ENCODE measurements at regions not wholly inside any gene's neighbourhood (a gene's known extent, or its start where the extent isn't known, plus 50 kb on each side); places are given as distances from the start of the nearest gene placed in this dataset.

DNA sequence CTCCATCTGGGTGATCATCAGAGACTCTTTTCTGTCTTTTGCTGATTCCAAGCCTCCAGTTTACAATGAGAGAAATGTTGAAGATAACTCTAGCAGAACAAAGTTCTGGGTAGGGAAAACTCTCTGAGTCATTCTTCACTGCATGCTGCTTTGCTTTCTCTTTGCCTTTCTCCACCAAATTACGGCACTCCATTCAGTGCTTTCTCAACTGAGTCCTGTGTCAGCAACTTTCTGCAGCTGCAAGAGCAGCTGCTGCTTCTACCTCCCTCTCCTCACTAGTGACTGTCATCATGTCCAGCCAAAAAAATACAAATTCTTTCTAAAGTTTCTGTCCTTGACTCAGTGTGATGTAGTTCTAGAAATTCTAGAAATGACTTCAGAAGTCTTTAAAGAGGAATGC lies 953.8 kb downstream of the IGSF11 start:
- Histone ChIP-seq H3K4me3 (no peak overlapping the region), H3K4me1 (no peaks in the 10 kb centered on the region), H3K27ac (no peak overlapping the region), H3K9me3 (no peaks in the 10 kb centered on the region), H3K36me3 (no peaks in the 10 kb centered on the region), H3K27me3 (no peaks in the 10 kb centered on the region)
- 8 to 36% methylated on average over 1 of the region's 1 CpG for WGBS, 2 donors (ENCODE audit: low coverage in 1 of 2)
- TF ChIP-seq EP300 (IDR thresholded peaks at IDR 0.05) = no peak
- TF ChIP-seq, protein P1, sequence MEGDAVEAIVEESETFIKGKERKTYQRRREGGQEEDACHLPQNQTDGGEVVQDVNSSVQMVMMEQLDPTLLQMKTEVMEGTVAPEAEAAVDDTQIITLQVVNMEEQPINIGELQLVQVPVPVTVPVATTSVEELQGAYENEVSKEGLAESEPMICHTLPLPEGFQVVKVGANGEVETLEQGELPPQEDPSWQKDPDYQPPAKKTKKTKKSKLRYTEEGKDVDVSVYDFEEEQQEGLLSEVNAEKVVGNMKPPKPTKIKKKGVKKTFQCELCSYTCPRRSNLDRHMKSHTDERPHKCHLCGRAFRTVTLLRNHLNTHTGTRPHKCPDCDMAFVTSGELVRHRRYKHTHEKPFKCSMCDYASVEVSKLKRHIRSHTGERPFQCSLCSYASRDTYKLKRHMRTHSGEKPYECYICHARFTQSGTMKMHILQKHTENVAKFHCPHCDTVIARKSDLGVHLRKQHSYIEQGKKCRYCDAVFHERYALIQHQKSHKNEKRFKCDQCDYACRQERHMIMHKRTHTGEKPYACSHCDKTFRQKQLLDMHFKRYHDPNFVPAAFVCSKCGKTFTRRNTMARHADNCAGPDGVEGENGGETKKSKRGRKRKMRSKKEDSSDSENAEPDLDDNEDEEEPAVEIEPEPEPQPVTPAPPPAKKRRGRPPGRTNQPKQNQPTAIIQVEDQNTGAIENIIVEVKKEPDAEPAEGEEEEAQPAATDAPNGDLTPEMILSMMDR (IDR thresholded peaks at IDR 0.05) = no peak
- no peak for TF ChIP-seq POLR2AphosphoS5 (IDR thresholded peaks at IDR 0.05)
- TF ChIP-seq POLR2A (IDR thresholded peaks at IDR 0.05) = no peak
- no peak for ATAC-seq

DNA sequence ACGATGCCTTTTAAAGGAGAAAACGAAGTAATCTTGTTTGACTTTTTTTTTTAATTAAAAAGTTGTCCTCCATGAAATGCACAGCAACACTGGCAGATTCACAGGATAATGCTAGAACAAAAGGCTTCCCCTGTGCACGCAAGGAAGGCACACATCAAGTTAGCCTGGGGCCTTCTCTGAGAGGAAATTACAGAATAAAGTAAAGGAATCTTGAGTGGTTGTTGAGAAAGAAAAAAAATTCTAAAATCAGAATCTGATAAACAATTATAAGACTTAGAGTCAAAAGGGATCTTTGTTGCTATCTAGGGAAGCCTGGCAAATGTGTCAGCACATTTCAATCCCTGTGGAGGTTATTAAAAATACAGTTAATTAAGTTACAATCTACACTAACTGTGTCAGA lies 946.0 kb downstream of the IGSF11 start:
- Histone ChIP-seq H3K27me3 (no peaks in the 10 kb centered on the region), H3K9me3 (peaks cover 0 to 16% (median 0%) of the 10 kb centered on the region in 3 donors), H3K4me1 (no peaks in the 10 kb centered on the region), H3K4me3 (no peak overlapping the region), H3K36me3 (no peaks in the 10 kb centered on the region), H3K27ac (no peak overlapping the region)
- no peak for ATAC-seq
- 53 to 76% methylated on average over 3 of the region's 3 CpGs for WGBS, 2 donors (ENCODE audit: low coverage in 1 of 2)
- TF ChIP-seq EP300 (IDR thresholded peaks at IDR 0.05) (no peak), POLR2AphosphoS5 (IDR thresholded peaks at IDR 0.05) (no peak), POLR2A (IDR thresholded peaks at IDR 0.05) (no peak)
- TF ChIP-seq, protein P1 (IDR thresholded peaks at IDR 0.05) = no peak

DNA sequence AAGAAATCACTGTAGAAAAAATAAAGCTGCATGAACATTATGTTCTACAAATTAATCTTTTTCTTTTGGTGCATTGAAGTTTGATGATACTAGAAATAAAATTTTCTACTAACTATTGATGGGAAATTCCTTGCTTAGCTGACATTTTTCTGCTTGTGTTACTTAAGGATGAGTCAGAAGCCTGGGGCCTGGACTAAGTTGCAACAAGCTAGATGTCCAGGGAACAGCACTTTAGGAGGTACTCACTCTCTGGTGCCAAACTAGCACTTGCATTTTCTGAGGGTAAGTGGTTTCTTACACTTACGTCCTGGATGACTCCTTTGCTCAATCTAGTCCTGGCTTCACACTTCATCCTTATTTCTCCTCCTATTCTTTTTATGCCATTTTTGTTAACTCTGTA lies 945.1 kb downstream of the IGSF11 start:
- no peaks in the 10 kb centered on the region for H3K4me1 ChIP-seq
- no peaks in the 10 kb centered on the region for H3K27me3 ChIP-seq
- 43% methylated on average over 1 of the region's 1 CpG; no CpG with 5 or more reads in 1 of the 2 donors for WGBS, 2 donors (ENCODE audit: low coverage in 1 of 2)
- no peak for ATAC-seq
- no peaks in the 10 kb centered on the region for H3K36me3 ChIP-seq
- no peak overlapping the region for H3K27ac ChIP-seq
- TF ChIP-seq POLR2AphosphoS5 (IDR thresholded peaks at IDR 0.05) = no peak
- TF ChIP-seq EP300 (IDR thresholded peaks at IDR 0.05) = no peak
- TF ChIP-seq, protein P1 (IDR thresholded peaks at IDR 0.05) = no peak
- no peak for TF ChIP-seq POLR2A (IDR thresholded peaks at IDR 0.05)
- H3K4me3 ChIP-seq = no peak overlapping the region
- peaks cover 0 to 20% (median 0%) of the 10 kb centered on the region in 3 donors for H3K9me3 ChIP-seq

DNA sequence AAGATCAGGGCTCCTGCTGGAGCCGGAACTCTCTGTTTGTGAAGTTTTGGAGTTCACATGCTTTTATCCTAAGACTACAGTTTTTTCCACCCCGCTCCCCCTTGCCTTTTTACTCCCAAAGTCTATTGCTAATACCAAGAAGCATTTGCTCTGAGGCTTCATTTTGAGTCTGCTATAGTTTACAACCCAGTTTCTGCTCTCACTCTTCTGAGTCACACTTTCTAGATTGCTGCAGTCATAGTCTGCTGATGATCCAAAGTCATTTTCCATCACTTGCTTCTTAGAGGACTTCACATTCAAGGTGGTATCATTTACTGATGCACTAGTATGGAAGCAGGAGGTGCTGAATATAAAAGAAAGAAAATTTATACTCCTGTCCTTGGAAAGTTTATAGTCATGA lies 937.4 kb downstream of the IGSF11 start:
- peaks cover 0 to 25% (median 0%) of the 10 kb centered on the region in 3 donors for H3K9me3 ChIP-seq
- H3K4me3 ChIP-seq = no peak overlapping the region
- H3K27ac ChIP-seq = no peak overlapping the region
- no peak for TF ChIP-seq POLR2A (IDR thresholded peaks at IDR 0.05)
- TF ChIP-seq EP300 (IDR thresholded peaks at IDR 0.05) = no peak
- TF ChIP-seq POLR2AphosphoS5 (IDR thresholded peaks at IDR 0.05) = no peak
- TF ChIP-seq, protein P1 (IDR thresholded peaks at IDR 0.05) = no peak
- 83 to 88% methylated on average over 2 of the region's 2 CpGs for WGBS, 2 donors (ENCODE audit: low coverage in 1 of 2)
- no peaks in the 10 kb centered on the region for H3K36me3 ChIP-seq
- no peaks in the 10 kb centered on the region for H3K4me1 ChIP-seq
- no peak for ATAC-seq
- H3K27me3 ChIP-seq = no peaks in the 10 kb centered on the region

DNA sequence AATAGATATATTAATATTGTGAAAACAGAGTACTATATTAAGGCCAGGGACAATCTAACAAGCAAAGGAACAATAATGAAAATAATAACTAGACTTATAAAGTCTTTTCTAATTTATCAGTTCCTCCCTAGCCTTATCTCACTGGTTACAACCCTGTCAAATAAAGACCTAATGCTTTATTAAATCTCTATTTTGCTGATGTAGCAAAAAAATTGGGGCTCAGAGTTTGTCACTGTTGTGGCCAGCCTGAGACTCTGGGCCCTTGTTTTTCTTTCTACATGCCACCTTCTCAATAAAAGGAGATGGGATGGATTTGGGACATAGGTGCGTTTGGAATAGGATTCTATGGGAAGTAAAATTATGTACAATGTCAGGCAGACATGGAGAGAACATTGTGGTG lies 937.0 kb downstream of the IGSF11 start:
- Histone ChIP-seq H3K36me3 (no peaks in the 10 kb centered on the region), H3K27me3 (no peaks in the 10 kb centered on the region), H3K9me3 (peaks cover 0 to 21% (median 0%) of the 10 kb centered on the region in 3 donors), H3K4me1 (no peaks in the 10 kb centered on the region), H3K4me3 (no peak overlapping the region), H3K27ac (no peak overlapping the region)
- ATAC-seq = no peak
- 83% methylated on average over 1 of the region's 1 CpG; no CpG with 5 or more reads in 1 of the 2 donors for WGBS, 2 donors (ENCODE audit: low coverage in 1 of 2)
- TF ChIP-seq POLR2A (IDR thresholded peaks at IDR 0.05) (no peak), EP300 (IDR thresholded peaks at IDR 0.05) (no peak), POLR2AphosphoS5 (IDR thresholded peaks at IDR 0.05) (no peak)
- TF ChIP-seq, protein P1 (IDR thresholded peaks at IDR 0.05) = no peak
